HG02885 (cell line): ENCODE measurements at regions not wholly inside any gene's neighbourhood (a gene's known extent, or its start where the extent isn't known, plus 50 kb on each side); places are given as distances from the start of the nearest gene placed in this dataset.

Experiments
- ATAC-seq: cut with Tn5 transposase; IDR thresholded peaks from one replicate; pipeline ENCODE4 v1.9.1; 2021; ENCODE audit warnings: mild to moderate bottlenecking; ENCODE audit not compliant: unreplicated experiment, poor library complexity

GRCh38 chr13:59144700-59145099 is 1019.0 kb downstream of the DIAPH3 start:
- no peak for ATAC-seq

- no peak for ATAC-seq
These were observed 1018.3 kb downstream of the DIAPH3 start for GRCh38 chr13:59145381-59145780.

DNA sequence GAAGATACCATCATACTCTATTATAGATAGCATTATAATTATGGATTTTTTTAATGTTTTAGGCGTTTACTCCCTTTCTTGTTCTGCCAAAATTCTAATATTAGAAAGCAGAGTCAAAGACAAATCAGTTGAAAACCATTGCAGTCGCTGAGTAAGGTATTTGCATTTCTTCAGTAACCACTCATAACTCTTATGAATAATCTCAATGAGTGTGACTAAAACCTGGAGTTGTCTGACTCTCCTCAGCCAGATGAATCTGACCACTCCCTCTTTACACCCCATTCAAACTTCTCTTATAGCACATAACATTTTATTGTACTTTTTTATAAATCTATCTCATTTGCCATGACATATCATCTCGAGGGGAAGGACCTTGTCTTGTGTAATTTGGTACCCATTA is 1006.5 kb downstream of the DIAPH3 start:
- ATAC-seq: no peak

GRCh38 chr13:59166174-59166573 is 997.6 kb downstream of the DIAPH3 start:
- ATAC-seq: no peak

GRCh38 chr13:59172076-59172475 is 991.7 kb downstream of the DIAPH3 start:
- ATAC-seq: no peak

- ATAC-seq: no peak
These were observed 987.0 kb downstream of the DIAPH3 start for GRCh38 chr13:59176775-59177174.

- ATAC-seq: no peak
These were observed 985.4 kb downstream of the DIAPH3 start for GRCh38 chr13:59178344-59178743.

- ATAC-seq: no peak
These were observed 981.5 kb downstream of the DIAPH3 start for GRCh38 chr13:59182241-59182640.

- no peak for ATAC-seq
These were observed 966.3 kb downstream of the DIAPH3 start for GRCh38 chr13:59197397-59197796.

GRCh38 chr13:59201841-59202240 is 961.9 kb downstream of the DIAPH3 start:
- ATAC-seq: no peak

DNA sequence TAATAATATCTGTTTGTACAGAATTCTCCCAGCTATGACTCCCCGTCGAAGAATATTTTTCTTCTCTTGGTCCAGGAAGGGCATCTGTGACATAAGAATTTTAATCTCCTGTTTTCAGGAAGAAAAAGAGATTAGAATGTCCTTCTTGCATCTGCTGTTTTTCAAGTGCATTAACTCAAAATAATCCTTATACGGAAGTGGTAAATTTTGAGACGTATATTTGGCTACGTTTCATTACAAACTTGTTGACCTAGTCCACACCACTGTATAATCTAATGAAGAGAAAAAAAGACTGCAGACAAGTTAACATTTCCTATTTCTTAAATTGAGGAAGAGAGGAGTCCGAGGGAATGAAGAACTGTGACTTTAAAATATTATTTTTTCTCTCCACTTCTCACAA is 959.9 kb downstream of the DIAPH3 start:
- no peak for ATAC-seq

GRCh38 chr13:59205501-59205900 is 958.2 kb downstream of the DIAPH3 start:
- ATAC-seq: no peak

GRCh38 chr13:59208405-59209195 is 955.1 kb downstream of the DIAPH3 start:
- no peak for ATAC-seq

DNA sequence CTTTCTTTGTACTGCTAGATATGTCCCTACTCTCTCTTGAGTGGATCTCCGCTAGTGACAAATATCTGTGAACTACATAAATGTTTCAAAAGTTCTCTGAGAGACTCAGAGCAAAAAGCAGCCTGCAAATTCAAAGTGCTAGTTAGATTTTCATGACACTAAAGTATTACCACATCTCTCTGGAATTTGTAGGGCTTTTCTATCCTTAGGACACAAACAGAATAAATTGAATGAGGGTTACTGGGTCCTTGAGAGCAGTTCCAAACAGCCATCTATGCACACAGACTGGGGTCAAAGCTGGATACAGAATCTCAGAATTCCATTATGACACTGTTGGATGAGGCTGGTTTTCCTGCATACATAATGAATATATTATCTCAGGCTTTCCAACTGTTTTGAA is 953.2 kb downstream of the DIAPH3 start:
- no peak for ATAC-seq

GRCh38 chr13:59211606-59212005 is 952.1 kb downstream of the DIAPH3 start:
- ATAC-seq: no peak

DNA sequence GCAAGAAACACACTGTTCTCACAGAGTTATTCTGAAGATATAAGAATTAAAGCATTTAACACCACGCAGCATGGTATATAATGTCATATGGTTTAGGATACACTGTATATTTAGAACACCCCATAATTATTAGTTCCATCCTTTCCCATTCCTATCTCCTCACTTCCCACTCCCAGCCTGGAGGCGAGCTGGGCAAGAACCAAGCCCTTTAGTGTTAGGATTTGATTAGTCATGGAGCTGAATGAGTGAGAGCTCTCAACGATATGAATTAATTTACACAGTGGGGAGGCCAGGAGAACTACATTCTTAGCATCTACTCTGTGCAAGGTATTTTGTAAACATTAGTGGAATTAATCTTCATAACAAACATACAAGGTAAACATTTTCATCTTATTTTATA is 934.3 kb downstream of the DIAPH3 start:
- no peak for ATAC-seq

DNA sequence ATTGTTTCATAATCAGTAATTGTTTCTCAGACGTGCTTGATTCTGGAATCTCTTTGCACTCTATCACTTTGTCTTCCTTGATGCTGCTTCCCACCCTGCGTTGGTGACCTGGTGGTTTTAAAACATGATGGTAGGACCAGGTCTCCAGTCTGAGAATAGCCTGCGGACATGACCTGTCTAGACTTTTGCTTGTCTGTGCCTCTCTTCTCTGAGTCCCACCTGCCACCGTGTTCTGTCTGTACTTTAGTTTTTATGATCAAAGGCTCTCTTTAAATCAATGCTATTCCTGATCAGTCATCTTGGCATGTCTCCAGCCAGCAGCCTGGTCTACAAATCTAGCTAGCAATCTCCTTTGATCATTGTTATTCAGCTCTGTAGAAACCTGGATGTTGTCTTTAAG is 933.9 kb downstream of the DIAPH3 start:
- no peak for ATAC-seq

- ATAC-seq: no peak
These were observed 933.1 kb downstream of the DIAPH3 start for GRCh38 chr13:59230484-59231264.

- ATAC-seq: no peak
These were observed 927.3 kb downstream of the DIAPH3 start for GRCh38 chr13:59236309-59236919.

DNA sequence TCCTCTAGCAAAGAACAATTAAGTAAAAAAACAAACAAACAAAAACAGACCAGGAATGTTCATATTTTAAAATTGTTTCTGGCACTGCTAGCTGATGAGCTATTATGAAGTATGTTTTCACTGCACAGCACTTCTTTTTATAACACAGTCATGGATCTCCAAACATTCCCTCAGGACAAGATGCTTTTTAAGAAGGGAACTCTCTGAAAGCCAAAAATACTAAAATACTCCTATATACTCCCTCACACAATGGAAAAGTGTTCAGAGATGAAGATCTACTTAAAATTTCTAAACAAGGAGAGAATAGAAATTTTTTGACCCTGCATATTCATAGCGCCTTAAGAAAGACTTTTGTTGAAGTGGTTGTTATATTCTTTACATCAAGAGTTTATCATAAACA is 926.8 kb downstream of the DIAPH3 start:
- ATAC-seq: no peak

GRCh38 chr13:59247171-59247570 is 916.6 kb downstream of the DIAPH3 start:
- no peak for ATAC-seq
